ENCODE measurements at regions not wholly inside any gene's neighbourhood (a gene's known extent, or its start where the extent isn't known, plus 50 kb on each side); places are given as distances from the start of the nearest gene placed in this dataset.

DNA sequence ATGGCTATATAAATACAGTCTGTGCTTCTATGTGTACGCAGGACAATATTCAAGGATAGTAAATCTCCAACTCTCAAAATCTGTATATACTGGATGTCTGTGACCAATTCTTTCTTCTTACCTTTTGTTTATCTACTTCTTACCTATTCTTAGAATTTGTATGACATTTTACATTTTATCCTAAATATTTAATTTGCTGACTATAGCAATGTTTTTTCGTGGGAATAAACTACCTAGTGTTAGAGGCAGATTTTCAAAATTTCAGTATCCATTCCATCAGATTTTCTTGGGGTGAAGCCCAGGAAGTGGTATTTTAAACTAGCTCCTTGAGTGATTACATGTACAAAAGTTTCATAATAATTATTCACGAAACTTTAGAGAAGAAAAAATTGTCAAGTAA lies 334.5 kb upstream of the BCHE start:
- ChIA-PET CTCF (ENCODE audit: low intra/inter-chr PET ratio, low total read pairs) (no interaction called here), POLR2A (no interaction called here)
- H3K27me3 ChIP-seq (ENCODE audit: control insufficient read depth in 1 of 2, insufficient read depth in 2 of 2, low read length in 2 of 2) = no peaks in the 10 kb centered on the region
- TF ChIP-seq MAFF (IDR thresholded peaks at IDR 0.05; ENCODE audit: low read depth, low read length) (peak; percentile 50; the same call in 1 of the 2 replicates), ZMAT3 (CRISPR knock-in tag; conservative IDR thresholded peaks at IDR 0.05) (no peak), MAFK (conservative IDR thresholded peaks at IDR 0.05 in 1 of 2, IDR thresholded peaks at IDR 0.05 in 1 of 2; ENCODE audit: low read length in 2 of 2) (peak; percentile 42 to 75; a peak in 3 of 4 replicates), ZNF260 (CRISPR knock-in tag; IDR thresholded peaks at IDR 0.05; ENCODE audit: borderline replicate concordance, low read depth) (no peak), ZNF296 (CRISPR knock-in tag; conservative IDR thresholded peaks at IDR 0.05) (no peak)
- DNase-seq (ENCODE audit: low spot score) = no peak
- H3K9me3 ChIP-seq (ENCODE audit: low read length) = no peaks in the 10 kb centered on the region
- no peak overlapping the region for H3K4me2 ChIP-seq (ENCODE audit: low read depth, low read length)
- ATAC-seq = no peak
- no peak overlapping the region for H3K4me3 ChIP-seq (replicated peaks in 1 of 3; ENCODE audit: insufficient read depth in 1 of 3, low read depth in 2 of 3, low read length in 3 of 3)
- no TSS peak for BruUV-seq (replicated peaks)
- no peak overlapping the region for H3K27ac ChIP-seq (ENCODE audit: extremely low read length, insufficient read depth, low read length)
- no peak overlapping the region for H3K9ac ChIP-seq (ENCODE audit: insufficient read depth, low read depth, low read length)
- no peaks in the 10 kb centered on the region for H3K79me2 ChIP-seq (ENCODE audit: insufficient read depth, low read length)
- FAIRE-seq = no peak
- H2AFZ ChIP-seq (ENCODE audit: low read length) = no peak overlapping the region
- in situ Hi-C loops (cut with HindIII; ENCODE audit: extremely low pct_ligation_motif_present, low pct_unique_long_range_greater_than_20kb) = no loop called here
- no peaks in the 10 kb centered on the region for H3K4me1 ChIP-seq (ENCODE audit: insufficient read depth, low read length)
- intact Hi-C loops (cut with micrococcal nuclease; ENCODE audit: unreplicated experiment) = no loop called here
- no peaks in the 10 kb centered on the region for H4K20me1 ChIP-seq (ENCODE audit: insufficient read depth, low read length)
- H3K36me3 ChIP-seq (replicated peaks in 1 of 2; ENCODE audit: control insufficient read depth in 1 of 2, insufficient read depth in 2 of 2, low read length in 2 of 2) = no peaks in the 10 kb centered on the region
- 2% methylated on average over 3 of the region's 3 CpGs for WGBS (ENCODE audit: low lambda C conversion rate)

DNA sequence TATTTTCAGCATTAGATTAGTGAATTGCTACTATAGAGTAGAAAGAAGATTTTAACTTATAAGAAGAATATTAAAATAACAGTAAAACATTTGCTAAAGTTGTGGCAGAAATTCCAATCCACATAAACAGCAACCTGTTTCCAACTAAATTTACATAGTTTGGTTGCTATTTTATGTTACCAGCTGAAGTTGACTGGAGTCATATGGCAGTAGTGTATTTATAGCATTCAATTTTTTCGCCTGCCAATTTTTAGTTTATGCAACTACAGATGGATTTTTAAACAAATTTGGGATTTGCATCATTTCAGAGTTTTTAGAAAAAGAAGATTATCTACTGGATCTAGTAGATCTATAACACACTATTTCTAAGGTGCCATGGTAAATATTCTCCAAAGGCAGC lies 332.5 kb upstream of the BCHE start:
- Histone ChIP-seq H3K9ac (ENCODE audit: insufficient read depth, low read depth, low read length) (no peak overlapping the region), H3K36me3 (replicated peaks in 1 of 2; ENCODE audit: control insufficient read depth in 1 of 2, insufficient read depth in 2 of 2, low read length in 2 of 2) (no peaks in the 10 kb centered on the region), H3K27ac (ENCODE audit: extremely low read length, insufficient read depth, low read length) (no peak overlapping the region), H3K4me1 (ENCODE audit: insufficient read depth, low read length) (no peaks in the 10 kb centered on the region), H3K79me2 (ENCODE audit: insufficient read depth, low read length) (no peaks in the 10 kb centered on the region), H3K4me3 (replicated peaks in 1 of 3; ENCODE audit: insufficient read depth in 1 of 3, low read depth in 2 of 3, low read length in 3 of 3) (no peak overlapping the region), H3K9me3 (ENCODE audit: low read length) (no peaks in the 10 kb centered on the region), H3K4me2 (ENCODE audit: low read depth, low read length) (no peak overlapping the region), H2AFZ (ENCODE audit: low read length) (no peak overlapping the region), H4K20me1 (ENCODE audit: insufficient read depth, low read length) (no peaks in the 10 kb centered on the region), H3K27me3 (ENCODE audit: control insufficient read depth in 1 of 2, insufficient read depth in 2 of 2, low read length in 2 of 2) (no peaks in the 10 kb centered on the region)
- WGBS (ENCODE audit: low lambda C conversion rate) = 0% methylated on average over 1 of the region's 1 CpG
- no peak for ATAC-seq
- BruUV-seq (replicated peaks) = no TSS peak
- DNase-seq (ENCODE audit: low spot score) = no peak
- in situ Hi-C loops (cut with HindIII; ENCODE audit: extremely low pct_ligation_motif_present, low pct_unique_long_range_greater_than_20kb) = no loop called here
- FAIRE-seq = no peak
- intact Hi-C loops (cut with micrococcal nuclease; ENCODE audit: unreplicated experiment) = no loop called here
- ChIA-PET CTCF (ENCODE audit: low intra/inter-chr PET ratio, low total read pairs) (no interaction called here), POLR2A (no interaction called here)
- no peak for TF ChIP-seq NKX3-1 (CRISPR knock-in tag; IDR thresholded peaks at IDR 0.05)
- TF ChIP-seq ZBTB7A (CRISPR knock-in tag; IDR thresholded peaks at IDR 0.05) = no peak
- TF ChIP-seq, protein P1, sequence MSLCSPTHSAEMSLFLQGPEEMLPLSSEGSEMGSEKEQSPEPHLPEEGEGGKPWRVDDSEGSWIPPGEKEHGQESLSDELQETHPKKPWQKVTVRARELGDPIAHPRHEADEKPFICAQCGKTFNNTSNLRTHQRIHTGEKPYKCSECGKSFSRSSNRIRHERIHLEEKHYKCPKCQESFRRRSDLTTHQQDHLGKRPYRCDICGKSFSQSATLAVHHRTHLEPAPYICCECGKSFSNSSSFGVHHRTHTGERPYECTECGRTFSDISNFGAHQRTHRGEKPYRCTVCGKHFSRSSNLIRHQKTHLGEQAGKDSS (CRISPR knock-in tag; IDR thresholded peaks at IDR 0.05; ENCODE audit: borderline replicate concordance, low read depth) = no peak

Data from HepG2 (cell line).